ENCODE measurements at regions not wholly inside any gene's neighbourhood (a gene's known extent, or its start where the extent isn't known, plus 50 kb on each side); places are given as distances from the start of the nearest gene placed in this dataset.

DNA sequence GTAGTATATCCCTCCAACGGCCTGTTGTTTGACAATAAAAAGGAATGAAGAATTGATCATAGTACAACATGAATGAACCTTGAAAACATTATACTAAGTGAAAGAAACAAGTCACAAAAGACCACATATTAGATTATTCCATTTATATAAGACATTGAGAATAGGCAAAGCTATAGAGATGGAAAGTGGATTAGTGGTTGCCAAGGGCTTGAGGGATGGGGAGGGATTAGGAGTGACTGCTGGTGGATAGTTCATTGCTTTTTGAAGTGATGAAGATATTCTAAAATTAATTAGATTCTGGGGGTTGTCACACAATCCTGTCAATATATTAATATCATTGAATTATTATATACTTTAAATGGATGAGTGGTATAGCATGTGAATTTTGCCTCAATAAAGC lies 142.5 kb upstream of the DPT start:
- no peak for TF ChIP-seq POLR2A (IDR thresholded peaks at IDR 0.05; ENCODE audit: low read depth, low read length)
- no peak for TF ChIP-seq TAF1 (IDR thresholded peaks at IDR 0.05; ENCODE audit: low read depth, low read length)
- TF ChIP-seq POLR2AphosphoS5 (IDR thresholded peaks at IDR 0.05; ENCODE audit: low read depth, low read length) = no peak
- TF ChIP-seq SPI1 (IDR thresholded peaks at IDR 0.05; ENCODE audit: low read depth, low read length) = no peak
